NCI-H510A (cell line): ENCODE measurements at regions not wholly inside any gene's neighbourhood (a gene's known extent, or its start where the extent isn't known, plus 50 kb on each side); places are given as distances from the start of the nearest gene placed in this dataset.
"Not testable (repeated sequence)": the region's sequence is repeated elsewhere in the genome, so short reads cannot be mapped to it uniquely, and the experiment has no call there.

ENCODE experiments used
- DNase-seq: peaks from one replicate; lab custom pipeline; 2025; lab: John Stamatoyannopoulos, UW

- DNase-seq, result not testable (repeated sequence)
Measured at GRCh38 chr9:94191706-94192105, 67.4 kb upstream of the ZNF169 start.

GRCh38 chr9:94198414-94198813, 60.7 kb upstream of the ZNF169 start:
- DNase-seq, result no peak

GRCh38 chr9:94199776-94200175, 59.3 kb upstream of the ZNF169 start:
- DNase-seq, result no peak

GRCh38 chr9:94204174-94204573, 54.9 kb upstream of the ZNF169 start:
- DNase-seq, result no peak

- no peak for DNase-seq
Measured at GRCh38 chr9:94207781-94208180, 51.3 kb upstream of the ZNF169 start.
